ENCODE measurements at regions not wholly inside any gene's neighbourhood (a gene's known extent, or its start where the extent isn't known, plus 50 kb on each side); places are given as distances from the start of the nearest gene placed in this dataset.
"Not testable (repeated sequence)": the region's sequence is repeated elsewhere in the genome, so short reads cannot be mapped to it uniquely, and the experiment has no call there.

DNA sequence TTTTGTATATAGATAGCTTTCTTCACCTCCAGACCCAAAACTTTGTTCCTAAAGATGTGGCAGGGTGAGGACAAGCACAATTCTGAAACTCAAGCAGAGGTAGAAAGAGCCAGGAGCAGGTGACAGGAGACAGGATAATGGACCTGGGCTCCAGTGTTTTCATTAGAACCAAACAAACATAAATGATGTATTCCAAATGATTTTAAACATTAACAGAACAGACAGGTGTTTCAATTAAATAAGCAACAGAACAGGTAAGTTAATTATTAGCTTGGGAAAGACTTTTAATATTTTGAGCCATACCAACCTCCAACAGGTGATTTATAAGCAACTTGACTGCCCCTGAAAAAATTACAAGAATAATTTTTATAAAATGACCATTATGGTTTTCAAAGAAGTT, 459.4 kb upstream of the LCORL start:
- no peak for DNase-seq

DNA sequence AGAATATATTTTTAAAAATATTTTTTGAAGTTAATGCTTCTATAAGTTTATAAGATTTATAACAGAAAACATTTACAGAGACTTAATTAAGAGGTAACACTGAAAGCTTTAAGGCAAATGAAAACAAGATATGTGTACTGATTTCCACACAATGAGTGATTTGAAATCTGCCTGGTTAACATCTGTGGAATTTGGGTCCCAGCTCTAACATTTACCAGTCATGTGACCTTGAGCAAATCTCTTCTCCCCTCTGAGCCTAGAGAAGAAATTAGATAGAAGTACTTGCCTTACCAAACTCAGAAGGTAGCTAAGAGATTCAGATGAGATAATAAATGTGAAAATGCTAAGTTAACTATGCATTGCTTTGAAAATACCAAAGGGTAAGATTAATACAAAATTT, 458.8 kb upstream of the LCORL start:
- no peak for DNase-seq

DNA sequence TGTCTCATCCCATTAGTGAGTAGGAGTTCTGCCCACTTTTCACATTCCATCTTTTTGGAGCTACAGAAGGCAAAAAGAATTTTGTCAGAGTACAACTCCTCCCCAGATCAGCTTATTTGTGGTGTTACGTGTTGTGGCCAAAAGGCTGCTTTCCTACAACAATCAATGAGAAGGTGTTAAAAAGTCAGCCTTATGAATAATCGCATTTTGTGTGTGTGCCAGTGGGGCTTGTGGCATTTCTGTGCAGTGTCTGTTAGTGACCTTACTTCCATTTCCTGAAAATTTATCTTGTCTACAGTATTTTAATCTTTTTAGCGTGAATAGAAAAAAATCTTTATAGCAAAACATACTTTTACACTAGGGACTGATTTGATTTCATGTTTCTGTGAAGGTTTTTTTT, 458.3 kb upstream of the LCORL start:
- no peak for DNase-seq

DNA sequence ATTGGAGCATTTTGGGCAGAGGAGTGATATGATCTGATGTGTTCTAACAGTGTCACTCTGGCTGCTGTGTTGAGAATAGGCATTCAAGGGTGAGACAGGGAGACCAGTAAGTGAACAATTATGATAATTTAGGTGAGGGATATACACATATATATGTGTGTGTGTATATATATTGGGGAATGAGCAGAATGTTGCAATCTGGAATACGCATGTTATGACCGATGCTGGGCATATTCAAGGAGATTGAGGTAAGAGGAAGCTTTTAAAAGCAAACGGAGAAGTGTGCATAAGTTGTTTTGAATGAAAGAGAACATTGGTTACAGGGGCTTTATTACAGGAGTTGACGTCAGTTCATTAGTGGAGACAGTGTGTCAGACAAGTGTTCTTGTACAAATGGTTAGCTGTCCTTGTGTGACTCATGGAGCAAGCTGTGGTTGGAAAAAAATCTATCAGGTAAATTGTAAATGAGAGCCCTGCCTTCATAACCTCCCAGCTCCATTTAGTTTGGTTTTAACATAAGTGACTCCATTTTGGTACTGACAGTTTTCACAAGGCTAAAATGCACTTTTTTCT, 442.5 kb upstream of the LCORL start:
- no peak for DNase-seq

DNA sequence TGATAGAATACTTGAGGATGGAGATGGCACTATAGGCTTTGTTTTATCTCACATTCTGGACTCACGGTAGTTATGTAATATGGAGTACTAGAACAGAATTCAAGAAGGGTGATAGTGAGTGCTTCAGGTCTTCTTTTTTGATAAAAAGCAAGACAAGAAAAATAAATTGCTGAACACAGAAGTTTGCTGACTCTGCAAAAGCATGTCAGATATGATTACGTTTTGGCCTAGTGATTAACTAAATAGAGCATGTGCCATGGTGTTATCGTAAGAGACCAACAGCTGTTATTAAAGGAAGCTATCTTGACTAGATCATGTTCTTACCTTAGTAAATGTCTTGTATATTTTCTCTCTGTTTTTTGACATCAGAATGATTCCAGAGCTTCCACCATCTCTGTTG, 436.9 kb upstream of the LCORL start:
- DNase-seq: no peak

DNA sequence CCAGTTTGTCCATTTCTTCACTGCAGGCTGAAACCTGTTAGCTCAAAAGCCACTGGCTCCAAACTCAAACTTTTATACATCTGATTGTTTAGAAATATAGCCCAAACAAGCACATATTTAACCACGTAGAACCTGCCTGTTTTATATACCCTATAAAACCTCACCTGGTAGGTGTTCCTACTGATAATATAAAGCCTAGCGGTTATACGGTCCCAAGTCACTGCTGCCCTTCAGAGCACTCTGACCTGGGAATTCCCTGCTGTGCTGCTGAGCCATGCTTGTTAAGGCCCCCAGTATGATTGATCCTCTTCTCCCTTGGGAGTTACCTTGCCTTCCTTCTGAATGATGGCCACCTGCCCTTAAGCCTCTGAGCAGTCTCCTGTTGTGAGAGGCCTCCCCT, 432.8 kb upstream of the LCORL start:
- no peak for DNase-seq

DNA sequence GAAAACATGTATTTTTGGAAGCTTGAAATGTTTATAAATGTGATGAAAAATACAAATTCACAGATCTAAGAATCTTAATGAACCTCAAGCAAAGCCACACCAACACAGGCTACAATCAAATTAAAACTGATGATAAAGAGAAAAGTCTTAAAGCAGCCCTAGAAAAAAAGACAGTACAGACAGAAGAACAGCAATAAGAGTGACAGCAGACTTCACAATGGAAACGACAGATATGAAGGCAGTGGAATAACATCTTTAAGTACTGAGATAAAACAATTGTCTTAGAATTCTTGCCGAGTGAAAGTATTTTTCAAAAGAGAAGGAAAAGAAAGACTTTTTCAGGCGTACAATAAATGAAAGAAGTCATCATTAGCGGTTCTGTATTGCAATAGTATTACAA, 423.6 kb upstream of the LCORL start:
- DNase-seq: no peak

DNA sequence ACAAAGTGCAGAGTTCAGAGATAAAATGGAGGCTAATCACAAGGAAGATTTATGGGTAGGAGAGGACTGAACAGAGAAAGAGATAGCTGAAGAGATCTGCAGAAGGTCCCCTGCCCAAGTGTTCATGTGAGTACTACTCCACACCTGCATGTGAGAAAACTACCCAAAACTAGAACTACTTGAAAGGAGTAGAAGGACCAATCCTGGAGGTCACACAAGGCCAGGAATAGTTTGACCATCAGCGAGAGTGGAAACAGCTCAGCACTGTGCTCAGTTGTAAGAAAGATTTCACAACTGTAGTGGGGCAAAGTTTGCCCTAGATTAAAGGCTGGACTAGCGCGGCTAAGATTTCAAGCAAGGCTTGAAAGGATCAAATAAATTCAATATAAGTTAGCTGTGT, 422.7 kb upstream of the LCORL start:
- no peak for DNase-seq

DNA sequence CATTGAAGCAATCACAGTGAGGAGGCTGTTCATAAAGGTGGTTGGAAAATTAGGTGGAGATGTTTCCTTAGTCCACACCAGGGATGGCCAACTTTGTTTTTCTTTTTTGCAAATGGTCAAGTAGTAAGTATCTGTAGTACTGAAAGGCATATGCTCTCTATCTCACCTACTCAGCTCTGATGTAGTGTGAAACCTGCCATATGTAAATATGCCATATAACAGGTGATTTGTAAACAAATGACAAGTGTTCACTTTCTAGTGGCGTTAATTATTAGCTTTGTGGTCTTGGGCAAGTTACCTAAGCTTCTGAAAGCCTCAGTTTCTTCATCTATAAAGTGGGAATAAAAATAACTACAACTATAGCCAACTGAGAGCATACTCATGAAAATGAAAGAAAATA, 421.4 kb upstream of the LCORL start:
- DNase-seq: no peak

DNA sequence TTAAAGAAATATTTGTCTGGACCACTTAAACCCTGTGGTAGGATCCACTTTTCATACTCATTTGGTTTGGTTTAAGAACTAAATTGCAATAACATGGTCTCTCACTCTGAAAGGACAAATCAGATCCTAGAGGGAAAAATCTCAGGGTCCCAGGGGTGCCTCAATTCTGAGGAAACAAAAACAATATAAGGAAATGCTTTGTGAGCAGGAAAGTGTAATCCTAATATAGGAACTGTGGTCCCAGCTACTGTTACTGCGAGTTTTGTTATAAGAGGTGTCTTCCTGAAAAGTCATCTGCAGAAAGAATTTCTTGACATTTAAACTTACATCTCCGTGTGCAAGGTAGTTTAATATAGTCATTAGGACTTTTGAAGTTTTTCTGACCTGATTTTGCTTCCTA, 420.1 kb upstream of the LCORL start:
- no peak for DNase-seq

DNA sequence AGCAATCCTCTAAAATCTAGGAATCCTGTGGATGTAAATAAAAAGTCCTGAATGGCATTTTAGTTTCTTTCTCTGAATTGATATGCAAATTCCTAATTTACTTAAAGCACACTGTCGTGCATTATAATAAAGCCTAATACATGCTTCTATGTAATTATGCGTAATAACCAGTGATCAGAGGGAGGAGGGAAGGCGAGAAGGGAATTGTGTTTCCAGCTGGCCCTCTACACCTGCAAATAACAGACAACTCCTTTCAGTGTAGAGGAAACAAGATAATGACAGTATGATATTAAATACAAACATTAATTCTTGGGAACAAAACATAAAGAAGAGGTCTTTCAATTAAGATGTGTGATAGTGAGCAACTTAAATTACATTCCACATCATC, 419.6 kb upstream of the LCORL start:
- no peak for DNase-seq

DNA sequence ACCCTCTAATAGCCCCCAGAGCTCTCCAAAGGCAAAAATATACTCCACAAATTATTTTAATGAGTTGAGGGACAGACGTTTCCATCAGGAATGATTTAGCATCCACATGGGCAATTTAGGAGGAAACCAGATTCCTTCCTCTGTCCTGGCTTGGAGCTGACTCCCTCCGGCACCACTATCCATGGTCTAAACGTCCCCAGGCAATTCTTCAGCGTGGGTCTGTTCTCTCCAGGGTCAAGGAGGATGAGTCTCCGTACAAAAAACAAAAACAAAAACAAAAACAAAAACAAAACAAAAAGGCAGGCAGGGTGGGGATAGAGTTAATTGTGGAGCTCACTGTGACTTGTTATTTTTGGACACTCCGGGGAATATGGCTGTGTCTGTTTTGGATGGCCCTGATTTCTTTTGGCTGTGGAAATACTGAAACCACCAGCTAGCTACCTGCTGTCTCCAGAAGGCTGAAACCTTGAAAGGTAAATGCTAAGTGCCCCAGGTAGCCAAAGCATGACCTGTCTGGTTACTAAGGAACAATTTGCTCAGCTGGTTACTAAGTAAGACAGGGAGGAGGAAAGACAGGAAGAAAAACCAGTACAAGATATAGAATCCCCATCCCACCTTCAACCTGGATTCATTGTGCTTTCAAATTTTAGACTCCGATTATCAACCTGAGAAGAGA, 419.1 kb upstream of the LCORL start:
- no peak for DNase-seq

DNA sequence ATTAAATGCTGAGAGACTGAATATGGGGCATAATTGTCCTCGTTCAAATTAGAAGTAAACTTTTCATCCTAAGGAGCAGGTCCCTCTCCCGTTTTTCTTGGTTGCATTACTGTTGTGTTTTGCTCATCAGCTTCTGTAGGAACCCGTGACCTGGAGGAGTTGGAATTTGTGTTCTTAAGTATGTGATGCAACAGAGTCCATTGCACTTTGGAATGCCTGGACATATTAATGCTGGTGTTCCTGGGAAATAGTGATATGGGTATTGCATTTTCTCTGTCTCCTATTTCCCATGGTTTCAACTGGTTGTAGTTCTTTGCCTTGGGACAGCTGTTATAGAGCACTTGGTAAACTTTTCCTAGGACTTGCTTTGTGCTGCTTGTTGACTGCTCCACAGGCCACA, 417.8 kb upstream of the LCORL start:
- DNase-seq: no peak

DNA sequence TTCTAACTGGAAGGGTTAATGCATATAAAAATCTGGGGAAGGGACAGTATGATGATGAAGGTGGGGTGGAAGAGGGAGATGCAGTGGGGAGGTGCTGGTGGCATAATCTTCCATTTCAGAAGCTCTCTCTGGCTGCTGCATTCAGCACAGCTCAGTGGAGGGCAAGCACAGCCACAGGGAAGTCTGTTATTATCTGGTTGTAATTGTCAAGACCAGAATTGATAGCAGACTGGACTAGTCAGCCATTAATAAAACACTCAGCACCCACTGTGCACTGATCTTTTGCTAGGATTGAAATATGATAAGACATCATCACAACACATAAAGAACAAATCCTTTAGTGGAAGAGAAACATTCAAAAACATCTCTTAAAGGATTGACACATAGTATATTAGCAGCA, 414.2 kb upstream of the LCORL start:
- DNase-seq: no peak

DNA sequence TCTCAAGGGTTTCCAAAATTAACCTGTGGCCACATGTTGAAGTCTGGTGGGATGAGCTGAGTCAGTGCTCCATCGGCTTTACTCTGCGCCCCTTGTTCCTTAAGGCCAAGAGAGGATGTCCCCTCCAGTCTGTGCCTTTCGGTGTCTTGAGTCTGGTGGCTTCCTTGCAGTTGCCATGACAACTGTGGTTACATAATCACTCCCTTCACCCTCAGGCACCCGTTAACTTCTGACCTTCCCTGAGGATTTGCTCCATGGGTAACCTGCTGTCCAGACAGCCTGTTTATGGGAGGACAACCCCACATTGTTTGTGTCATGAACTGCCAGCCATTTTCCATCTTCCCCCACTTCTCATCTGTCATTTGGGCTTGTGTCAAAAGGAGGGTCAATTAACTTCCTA, 401.1 kb upstream of the LCORL start:
- DNase-seq: no peak

DNA sequence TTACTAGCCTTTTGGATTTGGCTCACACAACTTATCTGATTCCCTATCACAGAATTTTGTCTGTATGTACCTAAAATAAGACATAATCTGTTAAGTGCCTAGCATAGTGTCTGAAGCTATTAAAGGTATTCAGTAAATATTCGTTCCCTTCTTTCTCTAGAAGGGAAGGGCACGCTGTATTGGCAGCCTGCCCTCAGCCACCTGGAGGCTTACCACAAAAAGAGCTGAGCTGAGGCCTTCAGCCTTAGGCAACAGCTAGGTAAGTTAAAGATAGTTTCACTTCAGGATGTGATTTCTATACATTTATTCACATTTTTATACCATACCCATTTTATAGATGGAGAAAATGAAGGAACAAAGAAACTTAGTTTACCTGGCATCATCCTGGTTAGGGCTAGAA, 400.0 kb upstream of the LCORL start:
- no peak for DNase-seq

DNA sequence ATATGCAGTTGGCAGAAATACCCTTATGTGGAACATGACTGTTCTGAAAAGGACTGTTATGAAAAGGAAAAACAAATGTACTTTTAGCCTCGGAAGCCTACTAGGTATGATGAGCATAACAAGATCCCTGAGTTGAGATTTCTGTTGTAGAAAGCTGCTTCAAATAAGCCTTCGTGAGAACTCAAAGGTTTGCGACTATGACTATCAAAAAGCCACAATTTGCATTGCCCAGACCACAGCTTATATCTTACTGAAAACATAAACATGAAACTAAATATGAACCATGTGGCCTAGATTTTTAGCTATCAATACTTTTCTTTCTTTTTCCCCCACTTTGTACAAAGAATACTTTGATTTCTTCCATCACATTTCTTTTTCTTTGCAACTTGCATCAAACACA, 398.2 kb upstream of the LCORL start:
- no peak for DNase-seq

DNA sequence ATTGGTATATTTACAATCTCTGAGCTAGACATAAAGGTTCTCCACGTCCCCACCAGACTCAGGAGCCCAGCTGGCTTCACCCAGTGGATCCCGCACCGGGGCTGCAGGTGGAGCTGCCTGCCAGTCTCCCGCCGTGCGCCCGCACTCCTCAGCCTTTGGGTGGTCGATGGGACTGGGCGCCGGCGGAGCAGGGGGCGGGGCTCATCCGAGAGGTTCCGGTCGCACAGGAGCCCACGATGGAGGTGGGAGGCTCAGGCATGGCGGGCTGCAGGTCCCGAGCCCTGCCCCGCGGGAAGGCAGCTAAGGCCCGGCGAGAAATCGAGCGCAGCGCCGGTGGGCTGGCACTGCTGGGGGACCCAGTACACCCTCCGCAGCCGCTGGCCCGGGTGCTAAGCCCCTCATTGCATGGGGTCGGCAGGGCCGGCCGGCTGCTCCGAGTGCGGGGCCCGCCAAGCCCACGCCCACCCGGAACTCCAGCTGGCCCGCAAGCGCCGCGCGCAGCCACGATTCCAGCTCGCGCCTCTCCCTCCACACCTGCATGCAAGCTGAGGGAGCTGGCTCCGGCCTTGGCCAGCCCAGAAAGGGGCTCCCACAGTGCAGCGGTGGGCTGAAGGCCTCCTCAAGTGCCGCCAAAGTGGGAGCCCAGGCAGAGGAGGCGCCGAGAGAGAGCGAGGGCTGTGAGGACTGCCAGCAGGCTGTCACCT, 396.8 kb upstream of the LCORL start:
- not testable (repeated sequence) for DNase-seq

DNA sequence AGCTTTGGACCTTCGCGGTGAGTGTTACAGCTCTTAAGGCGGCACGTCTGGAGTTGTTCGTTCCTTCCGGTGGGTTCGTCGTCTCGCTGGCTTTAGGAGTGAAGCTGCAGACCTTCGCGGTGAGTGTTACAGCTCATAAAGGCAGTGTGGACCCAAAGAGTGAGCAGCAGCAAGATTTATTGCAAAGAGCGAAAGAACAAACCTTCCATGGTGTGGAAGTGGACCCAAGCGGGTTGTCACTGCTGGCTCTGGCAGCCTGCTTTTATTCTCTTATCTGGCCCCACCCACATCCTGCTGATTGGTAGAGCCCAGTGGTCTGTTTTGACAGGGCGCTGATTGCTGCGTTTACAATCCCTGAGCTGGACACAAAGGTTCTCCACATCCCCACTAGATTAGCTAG, 396.1 kb upstream of the LCORL start:
- DNase-seq: not testable (repeated sequence)

DNA sequence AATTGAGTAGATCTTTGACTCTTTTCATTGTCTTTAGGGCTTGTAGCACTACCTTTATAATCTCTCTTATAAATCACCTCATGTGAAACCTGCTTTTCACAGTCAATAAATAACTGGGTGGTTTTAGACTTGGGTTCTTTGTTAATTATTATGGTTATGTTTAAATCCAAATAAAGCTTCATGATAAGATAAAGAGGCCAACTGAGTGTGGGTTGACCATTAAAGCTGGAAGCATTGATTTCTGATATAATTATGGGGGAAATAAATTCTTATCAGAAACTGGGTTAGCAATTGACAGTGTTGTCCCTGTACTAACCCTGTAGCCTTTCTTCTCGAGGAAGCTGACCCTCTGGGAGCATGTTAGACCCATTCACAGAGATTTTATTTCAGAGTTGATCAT, 384.7 kb upstream of the LCORL start:
- DNase-seq: no peak

DNA sequence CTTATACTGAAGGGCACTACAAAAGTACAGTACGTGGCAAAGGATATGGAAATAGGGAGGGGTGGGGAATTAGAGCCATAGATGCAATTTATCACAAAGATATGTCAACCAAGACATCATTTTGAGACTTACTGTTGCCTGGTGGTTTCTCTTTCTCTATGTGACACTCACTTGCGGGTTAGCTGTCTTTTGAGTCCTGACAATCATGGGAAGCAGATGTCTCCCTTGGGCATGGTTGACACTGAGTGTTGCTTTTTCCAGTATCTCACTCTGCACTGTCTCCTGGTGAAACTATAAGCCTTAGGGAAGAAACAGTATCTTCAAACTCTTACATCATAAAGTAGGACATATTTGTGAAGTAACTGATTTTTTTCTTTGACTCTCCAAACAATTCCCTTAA, 383.5 kb upstream of the LCORL start:
- no peak for DNase-seq

DNA sequence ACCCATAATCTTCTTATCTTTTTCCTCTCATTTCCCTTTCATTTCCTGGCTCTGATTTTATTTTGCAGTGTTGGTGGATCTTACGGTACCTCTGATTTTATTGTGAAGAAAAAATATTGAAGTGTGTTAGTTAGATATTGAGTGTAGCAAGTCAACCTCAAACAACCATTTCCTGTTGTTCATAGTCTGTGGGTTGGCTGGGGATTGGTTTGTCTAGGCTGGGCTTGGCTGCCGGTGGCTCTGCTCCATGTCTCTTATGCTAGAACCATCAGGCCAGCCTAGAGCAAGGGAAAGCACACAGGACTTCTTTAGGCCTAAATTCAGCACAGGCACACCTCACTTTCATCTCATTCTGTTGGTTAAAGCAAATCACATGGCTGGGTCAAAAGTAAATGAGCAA, 383.1 kb upstream of the LCORL start:
- no peak for DNase-seq

DNA sequence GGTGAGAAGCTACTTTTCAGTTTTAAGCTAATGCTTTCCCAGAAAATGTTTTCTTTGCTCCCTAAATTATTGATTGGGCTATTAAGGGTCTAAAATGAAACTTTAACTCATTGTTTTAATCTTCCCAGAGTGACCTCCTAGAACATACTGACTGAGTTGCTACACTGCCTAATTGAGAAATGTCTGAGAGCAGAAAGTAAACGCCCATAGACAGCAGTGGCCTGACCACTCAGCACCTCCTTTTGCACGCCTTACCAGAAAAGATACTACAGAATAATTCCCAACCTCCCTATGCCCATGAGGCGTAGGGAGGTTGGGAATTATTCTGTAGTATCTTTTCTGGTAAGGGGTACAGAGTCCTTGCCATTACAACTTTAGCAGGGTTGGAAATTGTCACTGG, 381.8 kb upstream of the LCORL start:
- no peak for DNase-seq

DNA sequence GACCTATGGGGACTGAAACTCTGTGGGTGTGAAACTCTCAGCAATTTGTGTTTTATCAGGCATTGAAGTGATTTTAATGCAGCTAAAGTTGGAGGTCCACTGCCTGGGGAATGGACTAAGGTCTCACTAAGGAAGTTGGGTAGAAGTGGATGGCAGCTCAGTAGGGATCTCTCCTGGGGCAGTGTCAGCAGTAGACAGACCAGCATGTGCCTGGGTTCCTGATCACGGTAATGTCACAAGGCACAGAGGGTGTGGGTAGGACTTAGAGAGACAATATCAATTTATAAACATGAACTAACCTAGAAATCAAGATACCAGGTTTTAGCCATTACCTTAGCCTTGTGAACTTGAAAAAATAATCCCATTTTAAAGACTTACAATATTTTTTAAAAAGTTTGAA, 380.3 kb upstream of the LCORL start:
- no peak for DNase-seq
